IPS DF 4.7 (cell line): ENCODE measurements at regions not wholly inside any gene's neighbourhood (a gene's known extent, or its start where the extent isn't known, plus 50 kb on each side); places are given as distances from the start of the nearest gene placed in this dataset.

Experiments
- DNase-seq: peaks from one replicate; pipeline ENCODE4 v3.0.0-alpha.2; 2013; ENCODE audit warnings: low spot score; ENCODE audit errors: extremely low read depth

DNA sequence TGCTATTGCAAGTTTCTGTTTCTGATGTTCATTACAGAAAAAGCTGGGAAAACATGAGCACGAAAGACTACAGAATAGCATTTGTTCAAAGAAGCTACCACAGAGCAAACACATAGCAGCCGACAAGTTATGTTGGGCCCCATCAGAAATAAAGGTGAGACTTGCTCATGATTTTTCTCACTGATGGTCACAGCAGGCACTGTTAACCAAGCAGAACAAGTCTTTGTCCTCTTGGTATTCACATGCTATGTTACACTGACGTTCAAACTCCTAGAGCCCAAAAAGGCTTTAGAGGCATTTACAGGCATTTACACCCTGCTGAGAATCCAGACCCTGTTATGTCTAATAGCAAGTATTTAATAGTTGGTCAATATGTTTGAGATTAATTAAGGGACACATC lies 235.0 kb upstream of the HNMT start:
- DNase-seq = no peak

DNA sequence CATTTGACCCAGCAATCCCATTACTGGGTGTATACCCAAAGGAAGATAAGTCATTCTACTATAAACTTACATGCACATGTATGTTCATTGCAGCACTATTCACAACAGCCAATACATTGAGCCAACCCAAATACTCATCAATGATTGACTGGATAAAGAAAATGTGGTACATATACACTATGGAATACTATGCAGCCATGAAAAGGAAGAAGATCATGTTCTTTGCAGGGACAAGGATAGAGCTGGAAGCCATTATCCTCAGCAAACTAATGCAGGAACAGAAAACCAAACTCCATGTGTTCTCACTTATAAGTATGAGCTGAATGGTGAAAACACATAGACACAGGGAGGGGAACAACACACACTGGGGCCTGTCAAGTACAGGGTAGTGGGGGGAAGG lies 226.7 kb upstream of the HNMT start:
- DNase-seq = no peak

DNA sequence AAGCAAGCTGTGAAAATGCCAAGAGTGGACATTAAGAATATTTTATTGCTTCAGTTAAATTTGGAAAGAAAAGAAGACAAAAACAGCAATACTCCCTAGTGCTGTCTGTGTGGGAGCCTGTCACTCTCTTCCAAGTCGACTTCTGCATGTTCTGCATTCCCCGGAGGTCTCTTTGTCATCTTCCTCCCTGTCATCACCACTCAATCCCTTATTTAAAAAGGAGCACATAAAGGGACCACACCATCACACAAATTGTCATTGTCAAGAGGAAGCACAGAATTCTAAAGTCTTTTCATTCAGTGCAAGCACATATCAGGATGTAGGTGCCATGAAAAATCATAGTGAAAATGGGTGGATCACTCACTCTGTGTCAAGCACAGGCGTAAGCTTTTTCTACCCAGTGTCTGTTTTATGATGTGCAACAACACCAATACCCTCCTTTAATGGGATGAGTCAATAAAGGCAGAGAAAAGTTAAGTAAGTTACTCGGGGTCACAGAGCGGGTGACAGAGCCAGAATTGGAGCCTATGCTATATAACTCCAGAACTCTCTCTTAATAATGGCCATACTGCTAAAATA lies 222.4 kb upstream of the HNMT start:
- DNase-seq = no peak

DNA sequence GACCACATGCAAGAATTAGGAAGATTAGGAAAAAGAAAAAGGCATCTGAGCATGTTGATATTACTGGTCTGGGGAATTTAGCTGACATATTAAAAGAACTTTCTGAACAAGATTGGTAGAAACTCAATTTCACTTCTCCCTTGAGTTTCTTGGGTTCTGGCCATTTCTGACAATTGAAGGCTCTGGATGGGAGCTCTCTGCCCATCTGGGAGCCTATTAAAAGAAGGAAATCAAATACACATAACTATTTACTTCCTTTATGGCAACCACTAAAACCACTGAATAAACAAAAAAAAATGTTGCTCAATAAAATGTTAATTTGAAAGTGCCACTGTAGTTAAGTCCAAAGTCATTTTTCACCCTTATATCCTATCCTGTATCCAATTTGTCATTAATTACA lies 216.8 kb upstream of the HNMT start:
- DNase-seq = no peak

DNA sequence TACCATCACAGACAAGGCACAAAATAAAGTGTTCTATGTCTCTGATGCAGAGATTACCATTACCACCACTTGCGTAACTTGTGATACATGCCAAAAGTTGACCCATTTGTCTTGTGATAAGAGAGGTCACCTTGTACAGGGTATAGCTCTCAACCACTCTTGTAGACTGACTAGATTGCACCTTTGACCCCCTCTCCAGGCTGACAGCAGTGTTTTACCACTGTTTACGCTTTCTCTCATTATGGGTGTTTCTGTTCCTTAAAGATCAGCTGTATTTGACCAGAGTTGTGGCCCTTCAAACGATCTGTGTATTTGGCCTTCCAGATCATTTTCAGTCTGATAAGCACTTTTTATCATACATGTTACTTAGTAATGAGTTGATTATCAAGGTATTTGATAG lies 215.7 kb upstream of the HNMT start:
- no peak for DNase-seq

DNA sequence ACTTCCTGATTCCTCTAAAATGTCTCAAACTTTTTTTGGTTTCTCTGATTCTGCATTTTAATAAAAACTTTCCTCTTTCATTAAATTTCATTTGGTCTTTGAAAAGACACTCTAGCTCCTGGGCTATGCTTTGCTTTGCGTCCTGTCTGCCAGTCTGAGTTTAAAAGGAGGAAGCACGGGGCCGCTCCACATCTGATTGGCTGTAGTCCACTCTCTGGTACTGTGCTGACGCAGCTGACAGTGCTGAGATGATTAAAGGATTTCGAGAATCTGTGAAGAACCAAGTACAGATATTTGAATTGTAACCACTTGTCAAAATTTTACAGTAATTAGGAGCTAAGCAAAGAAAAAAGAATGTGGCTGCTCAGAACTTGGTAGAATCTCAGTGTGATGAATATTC lies 199.6 kb upstream of the HNMT start:
- DNase-seq = no peak

DNA sequence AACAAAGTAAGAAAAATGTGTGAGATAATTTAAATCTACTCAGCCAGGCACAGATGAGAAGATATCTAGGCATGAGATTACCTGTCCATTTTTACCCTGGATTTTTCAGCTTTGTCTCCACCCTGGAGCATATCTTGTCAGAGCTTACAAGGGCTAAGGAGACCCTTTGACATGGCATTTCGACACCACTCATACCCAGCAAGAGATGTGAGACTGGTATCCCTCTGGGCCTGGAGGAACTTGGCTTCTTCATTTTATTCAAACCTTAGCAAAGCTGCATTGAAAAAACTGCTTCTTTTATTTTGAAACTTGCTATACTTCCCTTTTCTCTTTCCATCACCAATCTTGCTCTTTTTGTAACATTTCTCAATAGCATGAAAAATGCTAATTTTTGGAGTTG lies 194.9 kb upstream of the HNMT start:
- DNase-seq = no peak

DNA sequence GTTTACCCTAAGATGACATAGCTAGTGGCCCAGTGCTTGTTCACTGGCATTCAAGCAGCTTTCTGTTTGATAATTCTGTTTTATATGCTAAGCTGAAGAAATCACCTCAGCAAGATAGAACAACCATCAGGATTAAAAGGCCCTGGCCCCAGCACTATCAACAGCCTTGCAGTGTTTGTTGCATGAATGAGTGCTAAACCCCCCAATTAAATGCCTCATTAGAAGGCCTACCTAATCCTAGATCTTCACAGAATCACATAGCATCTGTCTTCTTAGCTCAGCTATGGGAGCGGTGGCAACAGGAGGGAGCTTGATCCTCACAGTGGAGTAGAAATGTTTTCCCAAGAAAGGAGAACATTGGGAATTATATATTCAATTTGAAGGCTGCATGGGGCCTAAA lies 194.1 kb upstream of the HNMT start:
- DNase-seq = no peak

DNA sequence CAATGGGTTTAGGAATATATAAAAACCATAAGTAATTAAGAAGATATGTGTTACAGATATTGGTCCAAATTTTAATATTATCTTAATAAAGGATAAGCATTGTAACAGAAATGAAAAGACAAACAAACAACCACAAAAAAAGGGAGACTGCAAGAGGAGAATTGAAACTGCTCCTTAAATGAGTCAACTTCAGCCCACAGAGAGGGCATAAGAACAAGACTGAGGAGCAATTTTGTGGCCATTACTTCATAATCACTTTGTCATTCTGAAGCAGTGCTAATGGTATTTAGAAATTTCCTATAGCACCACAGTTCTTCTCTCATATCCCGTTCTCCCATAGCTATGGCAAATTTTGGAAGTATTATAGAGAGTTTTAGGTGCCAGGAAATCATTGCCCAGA lies 193.2 kb upstream of the HNMT start:
- no peak for DNase-seq

DNA sequence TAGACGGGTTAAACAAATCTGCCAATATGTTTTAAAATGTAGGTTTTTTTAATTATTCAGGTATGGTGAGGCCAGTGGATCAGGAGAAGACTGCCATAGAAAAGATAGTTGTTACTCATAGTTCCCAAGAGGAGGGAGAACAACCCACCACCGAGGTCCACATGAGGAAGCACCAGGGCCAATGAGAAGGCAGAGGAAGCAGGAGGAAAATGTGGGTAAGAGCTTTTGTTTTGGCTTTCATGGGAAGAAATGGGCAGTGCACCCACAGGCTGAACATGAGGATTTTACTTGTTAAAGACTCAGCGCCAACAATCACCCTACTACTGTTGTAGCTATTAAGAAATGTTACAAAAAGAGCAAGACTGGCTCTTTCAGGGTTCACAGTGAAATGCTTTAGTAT lies 191.8 kb upstream of the HNMT start:
- DNase-seq = no peak

DNA sequence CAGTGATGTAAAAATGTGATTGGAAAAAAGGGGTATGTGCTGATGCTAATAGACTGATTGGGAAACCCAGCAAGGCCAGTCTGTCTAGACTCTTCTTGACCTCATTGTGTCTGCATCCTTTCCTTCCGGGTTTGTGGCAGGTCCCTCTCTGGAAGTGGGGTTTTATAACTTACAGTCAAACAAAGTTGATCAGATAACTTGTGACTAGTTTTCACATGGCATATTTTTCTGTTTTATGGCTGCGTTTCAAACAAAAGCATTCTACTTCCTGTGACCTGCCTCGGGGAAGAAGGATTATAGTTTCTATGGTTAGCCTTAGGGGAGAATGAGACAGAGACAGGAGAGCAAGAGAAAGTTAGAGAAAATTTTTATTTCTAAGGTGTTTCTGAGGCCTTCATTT lies 188.7 kb upstream of the HNMT start:
- DNase-seq = no peak

DNA sequence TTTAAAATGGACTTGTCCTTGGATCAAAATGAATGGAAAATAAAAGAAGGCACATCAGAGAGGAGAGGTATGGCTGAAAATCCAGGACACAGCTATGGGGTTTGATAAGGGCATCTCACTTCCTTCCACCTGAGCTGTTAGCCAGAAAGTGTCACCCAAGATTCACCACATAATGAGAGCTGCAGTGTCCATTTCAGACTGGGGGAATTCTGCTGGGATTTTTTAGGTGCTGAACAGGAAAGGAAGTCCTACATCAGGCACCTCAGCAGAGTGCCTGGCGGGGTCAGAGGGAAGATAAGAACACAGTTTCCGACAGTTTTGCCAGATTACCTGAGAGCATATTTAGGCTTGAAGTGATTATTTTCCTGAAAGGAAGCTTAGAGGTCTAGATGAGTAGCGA lies 187.6 kb upstream of the HNMT start:
- no peak for DNase-seq

DNA sequence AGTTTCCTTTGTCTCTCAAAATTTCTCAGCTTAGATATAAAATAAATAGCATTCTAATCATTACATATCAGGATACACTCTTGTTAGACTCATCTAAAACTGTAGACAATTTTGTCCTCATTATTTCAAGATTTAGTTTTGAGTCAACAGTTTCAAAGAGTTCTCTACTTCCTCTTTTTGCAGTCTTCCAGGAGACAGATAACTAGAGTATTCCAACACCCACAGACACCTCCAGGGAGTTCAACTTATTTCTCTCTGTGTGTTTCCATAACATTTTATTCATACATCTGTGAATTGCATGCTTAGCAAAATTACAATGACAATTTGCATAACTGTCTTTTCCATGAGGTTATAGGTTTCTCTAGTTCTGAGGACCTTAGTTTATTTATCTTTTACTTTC lies 166.6 kb upstream of the HNMT start:
- no peak for DNase-seq

DNA sequence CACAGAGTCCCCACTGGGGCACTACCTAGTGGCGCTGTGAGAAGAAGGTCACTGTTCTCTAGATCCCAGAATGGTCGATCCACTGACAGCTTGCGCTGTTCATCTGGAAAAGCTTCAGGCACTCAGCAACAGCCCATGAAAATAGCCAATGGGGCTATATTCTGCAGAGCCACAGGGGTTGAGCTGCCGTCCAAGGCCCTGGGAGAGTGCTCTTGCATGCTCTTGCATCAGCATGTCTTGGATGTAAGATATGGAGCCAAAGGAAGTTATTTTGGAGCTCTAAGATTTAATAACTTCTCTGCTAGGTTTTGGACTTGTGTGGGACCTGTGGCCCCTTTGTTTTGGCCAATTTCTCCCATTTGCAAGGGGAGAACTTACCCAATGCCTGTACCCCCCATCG lies 164.7 kb upstream of the HNMT start:
- DNase-seq = no peak

DNA sequence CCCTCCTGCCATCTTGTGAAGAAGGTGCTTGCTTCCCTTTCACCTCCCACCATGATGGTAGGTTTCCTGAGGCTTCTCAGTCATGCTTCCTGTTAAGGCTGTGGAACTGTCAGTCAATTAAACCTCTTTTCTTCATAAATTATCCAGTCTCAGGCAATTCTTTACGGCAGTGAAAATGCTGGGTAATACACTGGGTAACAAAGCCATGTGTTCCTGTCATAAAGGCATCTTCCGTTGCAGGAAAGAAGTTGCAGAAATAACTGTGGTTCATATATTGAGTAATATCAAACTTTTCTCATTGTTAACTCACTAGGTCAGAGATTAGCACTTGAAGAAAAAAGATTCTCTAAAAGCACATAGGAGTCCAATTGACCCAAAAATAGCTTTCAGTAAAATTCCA lies 163.9 kb upstream of the HNMT start:
- DNase-seq = no peak

DNA sequence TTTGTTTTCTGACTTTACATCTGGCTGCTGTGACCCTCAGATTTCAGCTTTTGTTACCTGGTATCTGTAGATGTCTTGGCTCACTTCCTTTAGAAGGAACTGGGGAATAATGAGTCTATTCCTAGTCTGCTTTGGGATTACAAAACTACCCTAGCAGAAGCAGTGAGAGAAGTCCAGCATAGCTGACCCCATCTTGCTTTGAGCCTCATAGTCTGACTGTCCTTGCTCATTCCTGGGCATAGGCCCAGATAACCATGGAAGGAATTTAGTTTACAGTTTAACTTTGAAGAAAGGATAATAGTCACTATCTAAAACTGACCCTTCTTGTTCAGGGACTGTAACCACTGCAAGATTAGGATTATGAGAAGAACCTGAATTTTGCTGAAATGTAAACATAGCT lies 163.0 kb upstream of the HNMT start:
- no peak for DNase-seq

DNA sequence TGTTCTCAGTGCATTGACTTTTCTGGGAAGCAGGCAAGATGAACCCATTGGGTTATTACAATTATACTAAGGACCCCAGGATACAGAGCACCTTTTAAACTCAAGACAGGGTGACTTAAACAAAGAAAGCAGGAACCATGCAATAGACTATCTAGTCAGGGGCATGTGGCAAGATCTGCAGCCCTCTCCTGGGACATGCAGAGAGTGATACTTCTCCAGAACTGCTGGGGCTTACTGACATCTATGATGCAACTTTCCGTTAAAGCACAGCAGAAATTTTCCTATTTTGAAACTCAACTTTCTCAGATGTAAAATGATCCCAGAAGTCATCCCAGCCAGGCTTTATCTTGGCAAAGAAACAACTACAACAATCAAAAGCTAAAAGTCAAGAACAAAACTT lies 162.2 kb upstream of the HNMT start:
- no peak for DNase-seq

DNA sequence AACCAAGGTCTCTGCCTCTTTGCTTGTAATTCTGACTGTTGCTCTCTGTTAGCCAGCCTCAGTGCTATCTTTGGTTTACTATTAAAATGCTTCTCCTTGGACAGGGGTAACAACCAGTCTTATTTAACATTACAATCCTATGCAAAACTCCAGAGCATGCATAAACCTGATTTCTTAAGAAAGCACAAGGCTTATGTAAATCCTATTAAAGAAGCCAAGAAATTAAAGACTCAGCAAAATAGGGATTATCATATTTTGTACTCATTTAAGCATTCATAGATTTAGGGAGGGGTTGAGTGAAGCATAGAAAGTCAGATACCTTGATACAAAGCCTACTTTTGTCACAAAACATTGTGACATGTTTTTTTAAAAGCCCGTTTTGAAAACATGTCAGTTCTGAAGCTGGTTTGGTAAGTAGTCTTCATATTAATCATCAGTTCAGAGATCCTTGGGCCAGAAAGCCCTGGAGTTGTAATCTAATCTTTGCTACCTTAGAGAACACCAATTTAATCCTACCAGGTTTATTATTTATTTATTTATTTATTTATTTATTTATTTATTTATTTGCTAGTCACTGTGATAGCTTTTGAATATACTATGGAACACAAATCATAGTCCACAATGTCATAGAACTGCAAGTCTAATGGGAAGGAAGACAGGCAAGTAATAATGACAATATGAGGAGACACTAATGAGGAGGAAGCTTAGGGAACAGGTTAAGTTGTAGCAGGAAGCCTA lies 158.0 kb upstream of the HNMT start:
- DNase-seq = no peak

DNA sequence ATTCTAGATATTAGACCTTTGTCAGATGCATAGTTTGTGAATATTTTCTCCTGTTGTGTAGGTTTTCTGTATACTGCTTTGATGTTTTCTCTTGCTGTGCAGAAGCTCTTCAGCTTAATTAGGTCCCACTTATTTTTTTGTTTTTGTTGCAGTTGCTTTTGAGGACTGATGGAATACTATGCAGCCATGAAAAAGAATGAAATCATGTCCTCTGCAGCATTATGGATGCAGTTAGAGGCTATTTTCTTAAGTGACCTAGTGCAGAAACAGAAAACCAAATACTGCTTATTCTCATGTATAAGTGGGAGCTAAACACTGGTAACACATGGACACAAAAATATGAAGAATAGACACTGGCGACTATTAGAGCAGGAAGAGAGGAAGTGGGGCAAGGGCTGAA lies 155.0 kb upstream of the HNMT start:
- DNase-seq = no peak

DNA sequence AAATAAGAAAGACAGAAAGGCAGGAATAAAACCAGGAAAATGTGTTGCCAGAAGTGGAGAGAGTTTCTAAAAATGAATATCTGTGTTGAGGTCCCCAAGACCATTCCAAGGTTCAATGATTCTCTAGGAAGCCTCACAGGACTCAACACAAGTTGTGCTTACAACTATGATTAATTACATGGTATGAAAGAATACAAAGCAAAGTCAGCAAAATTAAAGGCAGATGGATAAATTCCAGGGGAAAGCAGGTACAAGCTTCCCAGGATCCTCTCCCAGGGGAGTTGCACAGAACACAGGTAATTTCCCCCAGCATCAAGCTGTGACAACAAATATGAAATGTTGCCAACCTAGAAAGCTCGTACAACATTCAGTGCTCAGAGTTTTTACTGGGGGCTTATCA lies 154.4 kb upstream of the HNMT start:
- no peak for DNase-seq

DNA sequence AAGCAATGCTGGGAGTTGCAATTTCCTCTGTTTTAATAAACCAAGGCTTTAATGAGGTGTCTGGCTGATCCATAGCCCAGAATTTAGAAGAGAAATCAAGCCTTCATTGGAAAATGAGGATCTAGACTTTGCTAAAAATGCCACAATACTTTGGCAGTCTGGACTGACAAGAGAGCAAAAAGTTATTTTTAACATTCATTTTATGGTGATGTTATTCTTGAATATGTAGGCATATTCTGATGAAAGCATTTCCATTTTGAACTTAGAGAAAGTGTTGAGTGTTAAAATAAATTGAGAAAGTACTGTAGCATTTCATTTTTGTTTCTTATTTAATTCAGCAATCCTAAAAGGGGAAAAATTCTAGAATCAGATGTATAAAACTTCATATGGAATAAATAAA lies 151.8 kb upstream of the HNMT start:
- no peak for DNase-seq

DNA sequence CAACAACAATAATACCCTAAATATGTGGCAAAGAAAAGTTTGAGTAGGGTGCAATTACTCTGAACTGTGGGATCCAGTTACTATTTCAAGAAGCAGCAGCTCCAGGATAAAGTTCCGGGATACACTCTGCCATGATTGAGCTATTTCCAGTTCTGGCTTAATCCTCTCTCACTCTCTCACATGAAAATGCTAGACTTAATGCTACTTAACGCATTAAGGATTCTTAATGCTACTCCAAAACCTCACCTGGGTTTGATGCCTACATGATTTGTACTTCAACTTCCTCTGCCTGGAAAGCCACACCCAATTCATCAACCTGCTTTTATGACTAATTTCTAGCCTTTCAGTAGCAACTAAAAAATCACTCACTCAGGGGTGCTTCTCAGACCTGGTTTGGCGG lies 151.1 kb upstream of the HNMT start:
- DNase-seq = no peak

DNA sequence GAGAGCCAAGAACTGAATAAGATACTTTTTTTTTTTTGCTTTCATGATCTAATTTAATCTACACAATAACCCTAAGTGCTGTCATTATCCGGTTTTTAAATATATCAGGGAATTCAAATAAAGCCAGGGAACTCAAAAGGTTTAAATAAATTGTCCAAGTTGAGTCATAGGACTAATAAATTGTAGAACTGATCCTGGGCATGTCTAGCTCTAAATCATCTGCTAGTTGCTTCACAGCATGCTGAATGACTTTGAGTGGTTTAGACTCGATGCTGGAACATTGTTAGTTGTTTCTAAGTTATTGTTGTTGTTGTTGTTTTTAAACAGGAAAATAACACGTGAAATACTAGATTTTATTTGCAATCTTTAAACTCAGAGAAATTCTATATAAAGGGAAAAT lies 147.2 kb upstream of the HNMT start:
- no peak for DNase-seq

DNA sequence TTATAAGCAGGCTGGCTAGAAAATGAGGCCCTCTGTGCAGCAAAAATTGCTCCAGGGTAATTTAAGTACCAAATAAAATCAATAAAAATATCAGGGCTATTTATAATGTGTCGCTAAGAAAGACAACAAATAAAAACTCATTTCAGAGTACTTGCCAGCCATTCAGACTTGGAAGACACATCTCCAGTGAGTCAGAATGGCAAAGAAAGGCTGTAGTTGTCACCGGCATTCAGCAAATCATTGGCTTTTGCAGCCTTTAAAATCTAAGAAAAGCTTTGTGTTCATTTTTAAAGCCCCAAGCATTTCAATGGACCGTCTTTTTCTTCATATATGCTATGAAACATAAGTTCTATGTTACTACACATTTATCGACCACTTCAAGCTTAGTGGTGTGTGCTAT lies 141.1 kb upstream of the HNMT start:
- DNase-seq = no peak
